Calu3 (cell line): ENCODE measurements at regions not wholly inside any gene's neighbourhood (a gene's known extent, or its start where the extent isn't known, plus 50 kb on each side); places are given as distances from the start of the nearest gene placed in this dataset.

Experiments used
- BruUV-seq: library from RNA; stranded (reverse); fragments of 400-500 nt; replicated peaks from 2 replicates; lab custom pipeline; 2021; lab: Mats Ljungman, UMichigan
- CTCF ChIA-PET: fragments of 300-600 bp; sonication (Branson Sonifier 250); formaldehyde crosslinking; loops from one replicate; lab custom pipeline; 2022; ENCODE audit warnings: antibody characterized with exemption; lab: Charles Lee
- DNase-seq: peaks from one replicate; pipeline ENCODE4 v3.0.0; 2022
- H3K27ac Mint-ChIP-seq: one replicate; pipeline ENCODE4 v1.8.0; 2022; ENCODE audit warnings: mixed read lengths; ENCODE audit not compliant: unreplicated experiment
- H3K27me3 Mint-ChIP-seq: one replicate; pipeline ENCODE4 v1.8.0; 2022; ENCODE audit warnings: mixed read lengths; ENCODE audit not compliant: unreplicated experiment
- H3K36me3 Mint-ChIP-seq: one replicate; pipeline ENCODE4 v1.8.0; 2022; ENCODE audit warnings: mild to moderate bottlenecking, moderate library complexity, mixed read lengths; ENCODE audit not compliant: insufficient read depth, unreplicated experiment
- H3K4me1 Mint-ChIP-seq: one replicate; pipeline ENCODE4 v1.8.0; 2022; ENCODE audit warnings: mild to moderate bottlenecking, low read depth, mixed read lengths; ENCODE audit not compliant: unreplicated experiment
- H3K4me3 Mint-ChIP-seq: one replicate; pipeline ENCODE4 v1.8.0; 2022; ENCODE audit warnings: mild to moderate bottlenecking, low read depth, moderate library complexity, mixed read lengths; ENCODE audit not compliant: unreplicated experiment
- H3K9me3 Mint-ChIP-seq: one replicate; pipeline ENCODE4 v1.8.0; 2022; ENCODE audit warnings: low read depth, mixed read lengths; ENCODE audit not compliant: unreplicated experiment
- CTCF ChIP-seq: fragments of 200-600 bp; IDR thresholded peaks from one replicate; pipeline ENCODE4 v1.8.0; 2022; ENCODE audit warnings: antibody characterized with exemption; ENCODE audit not compliant: unreplicated experiment
- intact Hi-C: fragments of 100-400 bp; cut with micrococcal nuclease; formaldehyde crosslinking; loops from one replicate; pipeline ENCODE4 v1.10.0; 2022; ENCODE audit not compliant: unreplicated experiment

- Mint-ChIP-seq H3K4me3 (no peak overlapping the region), H3K27ac (no peak overlapping the region), H3K27me3 (no peaks in the 10 kb centered on the region), H3K4me1 (no peaks in the 10 kb centered on the region), H3K9me3 (peaks cover 13% of the 10 kb centered on the region), H3K36me3 (no peaks in the 10 kb centered on the region)
- CTCF ChIA-PET = no interaction called here
- DNase-seq = no peak
- BruUV-seq = no TSS peak
- TF ChIP-seq CTCF = no peak
- intact Hi-C loops = no loop called here
These were observed 314.8 kb downstream of the FAM47A start for GRCh38 chrX:33817266-33817665.

- no peak for TF ChIP-seq CTCF
- Mint-ChIP-seq H3K27ac (no peak overlapping the region), H3K36me3 (no peaks in the 10 kb centered on the region), H3K27me3 (no peaks in the 10 kb centered on the region), H3K4me3 (no peak overlapping the region), H3K4me1 (no peaks in the 10 kb centered on the region), H3K9me3 (peaks cover 5% of the 10 kb centered on the region)
- CTCF ChIA-PET = no interaction called here
- intact Hi-C loops = no loop called here
- no peak for DNase-seq
- no TSS peak for BruUV-seq
These were observed 323.5 kb downstream of the FAM47A start for GRCh38 chrX:33808636-33809035.

DNA sequence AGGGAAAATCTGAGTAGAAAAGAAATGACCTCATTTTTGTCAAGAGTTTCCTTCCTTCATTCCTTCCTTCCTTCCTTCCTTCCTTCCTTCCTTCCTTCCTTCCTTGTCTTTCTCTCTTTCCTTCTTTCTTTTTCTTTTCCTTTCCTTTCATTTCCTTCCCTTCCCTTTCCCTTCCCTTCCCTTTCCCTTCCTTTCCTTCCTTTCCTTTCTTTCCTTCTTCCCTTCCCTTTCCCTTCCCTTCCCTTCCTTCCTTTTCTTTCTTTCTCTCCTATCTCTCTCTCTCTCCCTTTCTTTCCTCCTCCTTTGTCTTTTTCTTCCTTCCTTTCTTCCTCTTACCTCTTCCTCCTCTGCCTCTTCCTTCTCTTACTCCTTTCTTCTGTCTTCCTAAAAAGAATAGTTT is 347.6 kb downstream of the FAM47A start:
- no peak for DNase-seq
- H3K4me1 Mint-ChIP-seq = no peaks in the 10 kb centered on the region
- BruUV-seq = no TSS peak
- no peaks in the 10 kb centered on the region for H3K36me3 Mint-ChIP-seq
- no peak overlapping the region for H3K4me3 Mint-ChIP-seq
- no peak for TF ChIP-seq CTCF
- H3K27me3 Mint-ChIP-seq = no peaks in the 10 kb centered on the region
- peaks cover 6% of the 10 kb centered on the region for H3K9me3 Mint-ChIP-seq
- CTCF ChIA-PET = no interaction called here
- intact Hi-C loops = no loop called here
- H3K27ac Mint-ChIP-seq = no peak overlapping the region

DNA sequence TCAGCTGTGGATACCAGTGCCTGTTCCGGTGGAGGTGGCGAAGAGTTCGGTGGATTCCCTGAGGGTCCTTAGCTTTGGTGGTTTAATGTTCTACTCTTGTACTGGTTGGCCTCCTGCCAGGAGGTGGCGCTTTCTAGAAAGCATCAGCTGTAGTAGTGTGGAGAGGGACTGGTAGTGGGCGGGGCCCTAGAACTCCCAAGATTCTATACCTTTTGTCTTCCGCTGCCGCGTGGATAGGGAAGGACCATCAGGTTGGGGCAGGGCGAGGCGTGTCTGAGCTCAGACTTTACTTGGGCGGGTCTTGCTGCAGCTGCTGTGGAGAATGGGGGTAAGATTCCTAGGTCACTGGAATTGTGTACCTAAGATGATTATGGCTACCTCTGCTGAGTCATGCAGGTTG is 390.3 kb downstream of the FAM47A start:
- no peak overlapping the region for H3K4me3 Mint-ChIP-seq
- no peaks in the 10 kb centered on the region for H3K36me3 Mint-ChIP-seq
- peaks cover 17% of the 10 kb centered on the region for H3K9me3 Mint-ChIP-seq
- no peaks in the 10 kb centered on the region for H3K4me1 Mint-ChIP-seq
- BruUV-seq = no TSS peak
- H3K27me3 Mint-ChIP-seq = no peaks in the 10 kb centered on the region
- TF ChIP-seq CTCF = no peak
- no peak overlapping the region for H3K27ac Mint-ChIP-seq
- intact Hi-C loops = no loop called here
- DNase-seq = no peak
- CTCF ChIA-PET = no interaction called here
